ENCODE measurements at regions not wholly inside any gene's neighbourhood (a gene's known extent, or its start where the extent isn't known, plus 50 kb on each side); places are given as distances from the start of the nearest gene placed in this dataset.

- H3K4me3 Mint-ChIP-seq = peak overlapping the region; percentile 53
- peaks cover 61% of the 10 kb centered on the region for H3K4me1 Mint-ChIP-seq
- POLR2A ChIA-PET = no interaction called here
These were observed 90.5 kb upstream of the ARHGAP32 start for GRCh38 chr11:129282634-129283033.

DNA sequence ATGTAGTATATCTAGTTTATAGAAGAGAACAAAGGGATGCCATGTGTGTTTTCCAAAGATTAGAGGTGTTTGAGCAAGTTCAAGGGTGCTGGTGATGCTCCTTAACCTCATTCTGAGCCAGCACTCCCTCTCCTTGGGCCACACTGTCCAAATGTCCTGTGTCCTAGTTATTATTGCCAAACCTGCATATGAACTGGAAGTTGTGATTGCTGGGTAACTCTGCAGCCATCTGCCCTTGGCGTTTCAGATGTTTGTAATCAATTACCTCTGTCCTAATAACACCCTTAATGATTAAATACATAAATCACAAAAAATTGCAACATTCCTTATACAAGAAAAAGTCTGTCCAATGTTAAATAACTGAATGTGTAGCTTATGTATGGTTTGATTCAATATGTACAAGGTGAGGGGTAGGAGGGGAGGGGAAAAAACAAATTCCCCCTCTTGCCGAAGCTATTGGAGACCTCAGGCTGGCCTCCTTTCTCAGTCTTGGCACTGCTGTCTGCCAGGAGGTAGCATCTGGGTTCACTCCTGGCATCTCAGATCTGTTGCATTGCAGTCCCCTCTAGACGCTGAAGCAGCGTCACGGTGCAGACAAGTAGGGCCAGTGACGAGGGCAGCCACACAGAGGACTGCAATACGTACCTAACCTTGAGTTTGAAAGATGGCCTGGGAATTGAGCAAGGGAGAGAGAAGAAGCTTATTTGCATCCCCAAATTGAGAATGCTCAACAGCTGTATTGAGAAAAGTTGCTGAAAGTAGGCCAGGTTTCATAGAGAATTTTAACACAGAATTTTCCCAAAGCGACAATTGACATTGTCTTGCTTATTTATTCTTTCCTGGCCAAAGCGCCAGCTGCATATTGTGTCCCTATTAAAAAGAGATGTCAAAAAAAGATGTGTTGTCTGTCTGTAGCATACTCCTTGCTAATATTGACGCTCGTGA is 89.6 kb upstream of the ARHGAP32 start:
- DNase-seq (ENCODE audit: low spot score) (no peak), ATAC-seq (no peak)
- ChIA-PET CTCF (no interaction called here), POLR2A (no interaction called here)
- Mint-ChIP-seq H3K27me3 (ENCODE audit: low read depth) (peaks cover 19% of the 10 kb centered on the region), H3K4me3 (no peak overlapping the region), H3K9me3 (no peaks in the 10 kb centered on the region), H3K27ac (no peak overlapping the region), H3K4me1 (peaks cover 63% of the 10 kb centered on the region), H3K36me3 (no peaks in the 10 kb centered on the region)
- TF ChIP-seq ETV6 (CRISPR knock-in tag; IDR thresholded peaks at IDR 0.05) (no peak), CBFB (CRISPR knock-in tag; IDR thresholded peaks at IDR 0.05; ENCODE audit: low read depth) (no peak), SOX15 (CRISPR knock-in tag; IDR thresholded peaks at IDR 0.05) (no peak), ATF1 (CRISPR knock-in tag; IDR thresholded peaks at IDR 0.05) (no peak), CDX4 (CRISPR knock-in tag; IDR thresholded peaks at IDR 0.05; ENCODE audit: borderline replicate concordance) (no peak), NFATC4 (CRISPR knock-in tag; IDR thresholded peaks at IDR 0.05) (no peak), GTF2I (CRISPR knock-in tag; conservative IDR thresholded peaks at IDR 0.05) (no peak), SP1 (CRISPR knock-in tag; conservative IDR thresholded peaks at IDR 0.05) (no peak), TEAD4 (CRISPR knock-in tag; IDR thresholded peaks at IDR 0.05) (no peak), GRHL2 (CRISPR knock-in tag; IDR thresholded peaks at IDR 0.05; ENCODE audit: insufficient replicate concordance, severe bottlenecking) (no peak), ATF3 (CRISPR knock-in tag; conservative IDR thresholded peaks at IDR 0.05) (no peak), NR1H2 (CRISPR knock-in tag; IDR thresholded peaks at IDR 0.05) (no peak), NR3C1 (CRISPR knock-in tag; conservative IDR thresholded peaks at IDR 0.05; ENCODE audit: low read depth) (no peak)
- TF ChIP-seq, protein P1, sequence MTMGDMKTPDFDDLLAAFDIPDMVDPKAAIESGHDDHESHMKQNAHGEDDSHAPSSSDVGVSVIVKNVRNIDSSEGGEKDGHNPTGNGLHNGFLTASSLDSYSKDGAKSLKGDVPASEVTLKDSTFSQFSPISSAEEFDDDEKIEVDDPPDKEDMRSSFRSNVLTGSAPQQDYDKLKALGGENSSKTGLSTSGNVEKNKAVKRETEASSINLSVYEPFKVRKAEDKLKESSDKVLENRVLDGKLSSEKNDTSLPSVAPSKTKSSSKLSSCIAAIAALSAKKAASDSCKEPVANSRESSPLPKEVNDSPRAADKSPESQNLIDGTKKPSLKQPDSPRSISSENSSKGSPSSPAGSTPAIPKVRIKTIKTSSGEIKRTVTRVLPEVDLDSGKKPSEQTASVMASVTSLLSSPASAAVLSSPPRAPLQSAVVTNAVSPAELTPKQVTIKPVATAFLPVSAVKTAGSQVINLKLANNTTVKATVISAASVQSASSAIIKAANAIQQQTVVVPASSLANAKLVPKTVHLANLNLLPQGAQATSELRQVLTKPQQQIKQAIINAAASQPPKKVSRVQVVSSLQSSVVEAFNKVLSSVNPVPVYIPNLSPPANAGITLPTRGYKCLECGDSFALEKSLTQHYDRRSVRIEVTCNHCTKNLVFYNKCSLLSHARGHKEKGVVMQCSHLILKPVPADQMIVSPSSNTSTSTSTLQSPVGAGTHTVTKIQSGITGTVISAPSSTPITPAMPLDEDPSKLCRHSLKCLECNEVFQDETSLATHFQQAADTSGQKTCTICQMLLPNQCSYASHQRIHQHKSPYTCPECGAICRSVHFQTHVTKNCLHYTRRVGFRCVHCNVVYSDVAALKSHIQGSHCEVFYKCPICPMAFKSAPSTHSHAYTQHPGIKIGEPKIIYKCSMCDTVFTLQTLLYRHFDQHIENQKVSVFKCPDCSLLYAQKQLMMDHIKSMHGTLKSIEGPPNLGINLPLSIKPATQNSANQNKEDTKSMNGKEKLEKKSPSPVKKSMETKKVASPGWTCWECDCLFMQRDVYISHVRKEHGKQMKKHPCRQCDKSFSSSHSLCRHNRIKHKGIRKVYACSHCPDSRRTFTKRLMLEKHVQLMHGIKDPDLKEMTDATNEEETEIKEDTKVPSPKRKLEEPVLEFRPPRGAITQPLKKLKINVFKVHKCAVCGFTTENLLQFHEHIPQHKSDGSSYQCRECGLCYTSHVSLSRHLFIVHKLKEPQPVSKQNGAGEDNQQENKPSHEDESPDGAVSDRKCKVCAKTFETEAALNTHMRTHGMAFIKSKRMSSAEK (CRISPR knock-in tag; IDR thresholded peaks at IDR 0.05; ENCODE audit: borderline replicate concordance) = no peak
- TF ChIP-seq, protein P2, sequence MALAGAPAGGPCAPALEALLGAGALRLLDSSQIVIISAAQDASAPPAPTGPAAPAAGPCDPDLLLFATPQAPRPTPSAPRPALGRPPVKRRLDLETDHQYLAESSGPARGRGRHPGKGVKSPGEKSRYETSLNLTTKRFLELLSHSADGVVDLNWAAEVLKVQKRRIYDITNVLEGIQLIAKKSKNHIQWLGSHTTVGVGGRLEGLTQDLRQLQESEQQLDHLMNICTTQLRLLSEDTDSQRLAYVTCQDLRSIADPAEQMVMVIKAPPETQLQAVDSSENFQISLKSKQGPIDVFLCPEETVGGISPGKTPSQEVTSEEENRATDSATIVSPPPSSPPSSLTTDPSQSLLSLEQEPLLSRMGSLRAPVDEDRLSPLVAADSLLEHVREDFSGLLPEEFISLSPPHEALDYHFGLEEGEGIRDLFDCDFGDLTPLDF (CRISPR knock-in tag; IDR thresholded peaks at IDR 0.05) = no peak

More at GRCh38 chr11:129282634-129283033, 90.5 kb upstream of the ARHGAP32 start:
- H3K36me3 Mint-ChIP-seq = no peaks in the 10 kb centered on the region
- peak overlapping the region; percentile 17 for H3K27ac Mint-ChIP-seq
- DNase-seq (ENCODE audit: low spot score) = no peak
- H3K27me3 Mint-ChIP-seq (ENCODE audit: low read depth) = peaks cover 19% of the 10 kb centered on the region
- peak; percentile 15 for ATAC-seq
- no peak for TF ChIP-seq ZNF219 (CRISPR knock-in tag; IDR thresholded peaks at IDR 0.05; ENCODE audit: borderline replicate concordance)
- TF ChIP-seq USF2 (CRISPR knock-in tag; IDR thresholded peaks at IDR 0.05) = no peak
- no peak for TF ChIP-seq SOX15 (CRISPR knock-in tag; IDR thresholded peaks at IDR 0.05)
- TF ChIP-seq TP53 (CRISPR knock-in tag; IDR thresholded peaks at IDR 0.05) = no peak
- TF ChIP-seq CREB1 (CRISPR knock-in tag; IDR thresholded peaks at IDR 0.05) = no peak
- TF ChIP-seq, protein P3, sequence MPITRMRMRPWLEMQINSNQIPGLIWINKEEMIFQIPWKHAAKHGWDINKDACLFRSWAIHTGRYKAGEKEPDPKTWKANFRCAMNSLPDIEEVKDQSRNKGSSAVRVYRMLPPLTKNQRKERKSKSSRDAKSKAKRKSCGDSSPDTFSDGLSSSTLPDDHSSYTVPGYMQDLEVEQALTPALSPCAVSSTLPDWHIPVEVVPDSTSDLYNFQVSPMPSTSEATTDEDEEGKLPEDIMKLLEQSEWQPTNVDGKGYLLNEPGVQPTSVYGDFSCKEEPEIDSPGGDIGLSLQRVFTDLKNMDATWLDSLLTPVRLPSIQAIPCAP (CRISPR knock-in tag; IDR thresholded peaks at IDR 0.05) = no peak
- TF ChIP-seq IRF2 (CRISPR knock-in tag; IDR thresholded peaks at IDR 0.05; ENCODE audit: borderline replicate concordance, low read depth) = no peak
- TF ChIP-seq ZMAT4 (CRISPR knock-in tag; IDR thresholded peaks at IDR 0.05) = no peak
- TF ChIP-seq EMX1 (CRISPR knock-in tag; IDR thresholded peaks at IDR 0.05) = no peak
- no peak for TF ChIP-seq ZNF317 (CRISPR knock-in tag; IDR thresholded peaks at IDR 0.05; ENCODE audit: borderline replicate concordance, low read depth)
- TF ChIP-seq E2F5 (CRISPR knock-in tag; IDR thresholded peaks at IDR 0.05) = no peak
- no peak for TF ChIP-seq HMGA2 (CRISPR knock-in tag; IDR thresholded peaks at IDR 0.05)
- TF ChIP-seq NFE2L1 (CRISPR knock-in tag; IDR thresholded peaks at IDR 0.05) = no peak
- CTCF ChIA-PET = no interaction called here
- no peaks in the 10 kb centered on the region for H3K9me3 Mint-ChIP-seq
